ENCODE measurements at regions not wholly inside any gene's neighbourhood (a gene's known extent, or its start where the extent isn't known, plus 50 kb on each side); places are given as distances from the start of the nearest gene placed in this dataset.

- no peaks in the 10 kb centered on the region for H3K4me1 Mint-ChIP-seq (ENCODE audit: low read depth, unreplicated experiment)
These were observed 574.3 kb downstream of the TCERG1L start for GRCh38 chr10:130737186-130737585.

GRCh38 chr10:130737621-130738020 is 573.9 kb downstream of the TCERG1L start:
- CTCF ChIA-PET: no interaction called here
- no TSS peak for BruUV-seq (replicated peaks)
- intact Hi-C loops (cut with micrococcal nuclease; ENCODE audit: unreplicated experiment): no loop called here
- H3K27ac Mint-ChIP-seq (ENCODE audit: unreplicated experiment): no peak overlapping the region
- TF ChIP-seq CTCF (IDR thresholded peaks at IDR 0.05; ENCODE audit: unreplicated experiment): no peak
- H3K27me3 Mint-ChIP-seq (ENCODE audit: unreplicated experiment): no peaks in the 10 kb centered on the region
- peaks cover 28% of the 10 kb centered on the region for H3K9me3 Mint-ChIP-seq (ENCODE audit: low read depth, unreplicated experiment)
- H3K4me1 Mint-ChIP-seq (ENCODE audit: low read depth, unreplicated experiment): no peaks in the 10 kb centered on the region
- H3K4me3 Mint-ChIP-seq (ENCODE audit: low read depth, unreplicated experiment): no peak overlapping the region
- DNase-seq: no peak
- H3K36me3 Mint-ChIP-seq (ENCODE audit: insufficient read depth, unreplicated experiment): peaks cover 5% of the 10 kb centered on the region

More at GRCh38 chr10:130737186-130737585, 574.3 kb downstream of the TCERG1L start:
- DNase-seq: no peak
- no peak overlapping the region for H3K4me3 Mint-ChIP-seq (ENCODE audit: low read depth, unreplicated experiment)
- peaks cover 28% of the 10 kb centered on the region for H3K9me3 Mint-ChIP-seq (ENCODE audit: low read depth, unreplicated experiment)
- no TSS peak for BruUV-seq (replicated peaks)
- H3K36me3 Mint-ChIP-seq (ENCODE audit: insufficient read depth, unreplicated experiment): peaks cover 5% of the 10 kb centered on the region
- CTCF ChIA-PET: no interaction called here
- H3K27me3 Mint-ChIP-seq (ENCODE audit: unreplicated experiment): no peaks in the 10 kb centered on the region
- TF ChIP-seq CTCF (IDR thresholded peaks at IDR 0.05; ENCODE audit: unreplicated experiment): no peak
- intact Hi-C loops (cut with micrococcal nuclease; ENCODE audit: unreplicated experiment): no loop called here
- no peak overlapping the region for H3K27ac Mint-ChIP-seq (ENCODE audit: unreplicated experiment)

- no peaks in the 10 kb centered on the region for H3K4me1 Mint-ChIP-seq (ENCODE audit: low read depth, unreplicated experiment)
- BruUV-seq (replicated peaks): no TSS peak
- CTCF ChIA-PET: no interaction called here
- intact Hi-C loops (cut with micrococcal nuclease; ENCODE audit: unreplicated experiment): no loop called here
- H3K9me3 Mint-ChIP-seq (ENCODE audit: low read depth, unreplicated experiment): peaks cover 26% of the 10 kb centered on the region
- no peak overlapping the region for H3K4me3 Mint-ChIP-seq (ENCODE audit: low read depth, unreplicated experiment)
- no peak for TF ChIP-seq CTCF (IDR thresholded peaks at IDR 0.05; ENCODE audit: unreplicated experiment)
- H3K27ac Mint-ChIP-seq (ENCODE audit: unreplicated experiment): no peak overlapping the region
- H3K36me3 Mint-ChIP-seq (ENCODE audit: insufficient read depth, unreplicated experiment): peaks cover 5% of the 10 kb centered on the region
- no peak for DNase-seq
- H3K27me3 Mint-ChIP-seq (ENCODE audit: unreplicated experiment): no peaks in the 10 kb centered on the region
These were observed 572.3 kb downstream of the TCERG1L start for GRCh38 chr10:130739016-130739756.

- BruUV-seq (replicated peaks): no TSS peak
- DNase-seq: no peak
- CTCF ChIA-PET: no interaction called here
- H3K4me3 Mint-ChIP-seq (ENCODE audit: low read depth, unreplicated experiment): no peak overlapping the region
- peaks cover 5% of the 10 kb centered on the region for H3K36me3 Mint-ChIP-seq (ENCODE audit: insufficient read depth, unreplicated experiment)
- no peaks in the 10 kb centered on the region for H3K27me3 Mint-ChIP-seq (ENCODE audit: unreplicated experiment)
- no peaks in the 10 kb centered on the region for H3K4me1 Mint-ChIP-seq (ENCODE audit: low read depth, unreplicated experiment)
- intact Hi-C loops (cut with micrococcal nuclease; ENCODE audit: unreplicated experiment): no loop called here
- TF ChIP-seq CTCF (IDR thresholded peaks at IDR 0.05; ENCODE audit: unreplicated experiment): no peak
- peaks cover 22% of the 10 kb centered on the region for H3K9me3 Mint-ChIP-seq (ENCODE audit: low read depth, unreplicated experiment)
- H3K27ac Mint-ChIP-seq (ENCODE audit: unreplicated experiment): no peak overlapping the region
These were observed 571.8 kb downstream of the TCERG1L start for GRCh38 chr10:130739757-130740145.
